ENCODE measurements at regions not wholly inside any gene's neighbourhood (a gene's known extent, or its start where the extent isn't known, plus 50 kb on each side); places are given as distances from the start of the nearest gene placed in this dataset.

DNA sequence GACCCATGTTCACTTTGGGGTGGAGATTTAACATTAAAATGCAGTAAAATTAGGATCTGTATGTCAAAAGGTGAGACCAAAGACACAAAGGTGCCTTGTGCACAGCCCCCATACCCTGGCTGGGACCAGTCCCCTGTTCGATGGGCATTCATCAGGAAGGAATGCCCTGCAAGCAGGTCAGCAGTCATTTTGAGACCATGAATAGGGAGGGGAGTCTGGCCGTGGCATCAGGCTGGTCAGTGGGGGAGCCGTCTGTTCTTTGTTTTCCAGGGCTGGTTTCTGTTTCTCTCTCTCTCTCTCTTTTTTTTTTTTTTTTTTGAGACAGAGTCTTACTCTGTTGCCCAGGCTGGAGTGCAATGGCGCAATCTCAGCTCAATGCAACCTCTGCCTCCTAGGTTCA, 68.9 kb upstream of the GOLM1 start:
- peaks cover 3% of the 10 kb centered on the region for H3K27me3 Mint-ChIP-seq
- H3K4me3 Mint-ChIP-seq = no peak overlapping the region
- TF ChIP-seq, protein P1, sequence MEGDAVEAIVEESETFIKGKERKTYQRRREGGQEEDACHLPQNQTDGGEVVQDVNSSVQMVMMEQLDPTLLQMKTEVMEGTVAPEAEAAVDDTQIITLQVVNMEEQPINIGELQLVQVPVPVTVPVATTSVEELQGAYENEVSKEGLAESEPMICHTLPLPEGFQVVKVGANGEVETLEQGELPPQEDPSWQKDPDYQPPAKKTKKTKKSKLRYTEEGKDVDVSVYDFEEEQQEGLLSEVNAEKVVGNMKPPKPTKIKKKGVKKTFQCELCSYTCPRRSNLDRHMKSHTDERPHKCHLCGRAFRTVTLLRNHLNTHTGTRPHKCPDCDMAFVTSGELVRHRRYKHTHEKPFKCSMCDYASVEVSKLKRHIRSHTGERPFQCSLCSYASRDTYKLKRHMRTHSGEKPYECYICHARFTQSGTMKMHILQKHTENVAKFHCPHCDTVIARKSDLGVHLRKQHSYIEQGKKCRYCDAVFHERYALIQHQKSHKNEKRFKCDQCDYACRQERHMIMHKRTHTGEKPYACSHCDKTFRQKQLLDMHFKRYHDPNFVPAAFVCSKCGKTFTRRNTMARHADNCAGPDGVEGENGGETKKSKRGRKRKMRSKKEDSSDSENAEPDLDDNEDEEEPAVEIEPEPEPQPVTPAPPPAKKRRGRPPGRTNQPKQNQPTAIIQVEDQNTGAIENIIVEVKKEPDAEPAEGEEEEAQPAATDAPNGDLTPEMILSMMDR (conservative IDR thresholded peaks at IDR 0.05) = no peak
- peaks cover 4% of the 10 kb centered on the region for H3K9me3 Mint-ChIP-seq
- DNase-seq (ENCODE audit: extremely low spot score, unreplicated experiment) = peak; percentile 16
- H3K27ac Mint-ChIP-seq = no peak overlapping the region
- H3K36me3 Mint-ChIP-seq = no peaks in the 10 kb centered on the region
- H3K4me1 Mint-ChIP-seq (ENCODE audit: unreplicated experiment) = no peaks in the 10 kb centered on the region

DNA sequence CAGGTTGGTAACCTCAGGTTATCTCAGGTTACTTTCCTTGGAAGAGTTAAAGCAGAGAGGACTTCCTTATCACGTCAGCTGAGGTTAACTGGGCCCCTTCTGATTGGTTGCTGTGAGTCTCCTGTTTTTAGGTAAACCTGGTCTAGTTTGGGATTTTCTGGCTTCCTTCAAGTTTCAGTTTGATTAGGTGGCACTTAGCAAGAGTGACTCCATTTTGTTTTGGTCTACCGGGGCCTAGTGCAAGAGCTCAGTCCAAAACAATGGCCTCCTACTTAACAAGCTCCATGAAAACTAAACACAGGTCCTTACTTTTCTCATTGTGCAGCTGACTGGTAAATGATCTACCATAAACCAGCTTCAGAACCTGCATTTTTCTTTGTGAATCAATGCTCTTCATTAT, 67.2 kb upstream of the GOLM1 start:
- TF ChIP-seq, protein P1 (conservative IDR thresholded peaks at IDR 0.05) = no peak
- H3K36me3 Mint-ChIP-seq = no peaks in the 10 kb centered on the region
- H3K4me1 Mint-ChIP-seq (ENCODE audit: unreplicated experiment) = no peaks in the 10 kb centered on the region
- no peak overlapping the region for H3K4me3 Mint-ChIP-seq
- peaks cover 3% of the 10 kb centered on the region for H3K27me3 Mint-ChIP-seq
- H3K27ac Mint-ChIP-seq = no peak overlapping the region
- no peak for DNase-seq (ENCODE audit: extremely low spot score, unreplicated experiment)
- peaks cover 4% of the 10 kb centered on the region for H3K9me3 Mint-ChIP-seq

DNA sequence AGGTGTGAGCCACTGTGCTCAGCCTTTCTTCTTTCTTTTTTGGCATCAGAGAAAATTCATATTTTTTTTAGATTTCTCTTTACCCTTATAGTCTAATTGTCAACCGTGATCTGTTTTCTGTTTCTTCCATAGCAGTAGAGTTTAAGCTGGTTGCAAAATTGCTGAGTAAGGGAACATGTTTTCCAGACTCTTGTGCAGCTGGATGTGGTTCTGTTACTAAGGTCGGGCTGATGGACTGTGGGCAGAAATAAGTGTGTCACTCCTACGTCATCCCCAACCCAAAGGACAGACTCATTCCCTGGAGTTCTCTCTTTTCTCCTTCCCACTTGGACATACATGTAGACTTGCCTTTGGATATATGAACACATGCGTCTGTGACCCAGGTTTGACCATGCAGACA, 64.1 kb upstream of the GOLM1 start:
- H3K27me3 Mint-ChIP-seq = no peaks in the 10 kb centered on the region
- H3K36me3 Mint-ChIP-seq = no peaks in the 10 kb centered on the region
- H3K9me3 Mint-ChIP-seq = peaks cover 4% of the 10 kb centered on the region
- TF ChIP-seq, protein P1 (conservative IDR thresholded peaks at IDR 0.05) = no peak
- no peaks in the 10 kb centered on the region for H3K4me1 Mint-ChIP-seq (ENCODE audit: unreplicated experiment)
- DNase-seq (ENCODE audit: extremely low spot score, unreplicated experiment) = no peak
- no peak overlapping the region for H3K27ac Mint-ChIP-seq
- H3K4me3 Mint-ChIP-seq = no peak overlapping the region
